ENCODE measurements at regions not wholly inside any gene's neighbourhood (a gene's known extent, or its start where the extent isn't known, plus 50 kb on each side); places are given as distances from the start of the nearest gene placed in this dataset.

DNA sequence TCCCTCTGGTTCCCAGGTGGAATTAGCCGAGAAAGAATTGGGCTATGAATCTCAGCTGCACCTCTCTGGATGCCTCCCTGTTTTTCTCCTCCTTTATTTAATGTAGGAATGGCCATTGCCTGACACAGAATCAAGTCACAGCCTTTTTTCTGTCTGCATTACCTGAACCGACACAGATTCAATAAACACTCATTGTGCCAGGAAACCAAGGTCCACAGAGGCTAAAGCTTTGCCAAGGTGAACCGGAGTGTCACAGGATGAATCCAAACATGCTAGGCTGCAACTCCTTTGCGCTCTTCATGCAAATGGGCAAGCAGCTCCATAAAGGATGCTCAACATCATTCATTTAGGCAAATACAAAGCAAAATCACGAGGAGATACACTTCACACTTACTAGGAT lies 199.8 kb upstream of the AGTR2 start:
- Histone ChIP-seq H2AK5ac (ENCODE audit: low read depth, low read length) (no peak overlapping the region), H3K18ac (ENCODE audit: low read depth, low read length) (no peak overlapping the region), H3K4me1 (ENCODE audit: control insufficient read depth, insufficient read depth, low read length) (no peaks in the 10 kb centered on the region), H3K27me3 (ENCODE audit: control insufficient read depth, insufficient read depth, low read length) (peaks cover 8% of the 10 kb centered on the region), H4K91ac (ENCODE audit: insufficient read depth, low read depth, low read length) (no peak overlapping the region), H3K36me3 (ENCODE audit: control insufficient read depth, insufficient read depth, low read length) (no peaks in the 10 kb centered on the region), H4K20me1 (ENCODE audit: insufficient read depth, low read length) (no peaks in the 10 kb centered on the region), H3K4me2 (ENCODE audit: low read depth, low read length) (no peak overlapping the region), H4K5ac (ENCODE audit: low read depth, low read length) (no peak overlapping the region), H3K27ac (ENCODE audit: insufficient read depth, low read length) (no peak overlapping the region), H2AFZ (replicated peaks; ENCODE audit: low read length, poor library complexity) (no peak overlapping the region), H4K8ac (ENCODE audit: low read depth in 2 of 2, low read length in 2 of 2) (no peak overlapping the region), H2AK9ac (replicated peaks; ENCODE audit: low read depth, low read length, poor library complexity) (no peak overlapping the region), H2BK5ac (ENCODE audit: low read depth, low read length, poor library complexity, severe bottlenecking) (no peak overlapping the region), H2BK120ac (ENCODE audit: low read depth, low read length) (no peak overlapping the region), H3K56ac (ENCODE audit: extremely low read depth, insufficient read depth, low read length) (no peak overlapping the region), H3K9me1 (ENCODE audit: insufficient read depth, low read length) (no peaks in the 10 kb centered on the region), H2BK15ac (ENCODE audit: low read depth, low read length) (no peak overlapping the region), H3K4me3 (ENCODE audit: insufficient read depth, low read depth, low read length) (no peak overlapping the region), H3K4ac (ENCODE audit: low read depth, low read length) (no peak overlapping the region), H3K14ac (replicated peaks; ENCODE audit: low read depth, low read length) (no peak overlapping the region), H3K9me3 (ENCODE audit: control insufficient read depth, insufficient read depth, low read length) (peaks cover 9% of the 10 kb centered on the region; the same call in 1 of the 2 replicates), H2BK20ac (ENCODE audit: low read depth, low read length) (no peak overlapping the region), H3K79me1 (ENCODE audit: low read depth in 1 of 2, low read length in 2 of 2) (no peaks in the 10 kb centered on the region), H3K23ac (ENCODE audit: low read depth, low read length) (no peak overlapping the region), H3K9ac (ENCODE audit: low read depth, low read length) (no peak overlapping the region)
- BruUV-seq (replicated peaks): no TSS peak
- in situ Hi-C loops (cut with MboI; ENCODE audit: low sequenced_read_pairs): no loop called here
- 67% methylated on average over 1 of the region's 5 CpGs; no CpG with 5 or more reads in 1 of the 2 experiments for WGBS, 2 experiments (ENCODE audit: extremely low coverage in 2 of 2, insufficient read length in 1 of 2)
- ATAC-seq (ENCODE audit: low read depth) (no peak), DNase-seq (no peak)
- dilution Hi-C loops (cut with HindIII; ENCODE audit: low sequenced_read_pairs, unreplicated experiment): no loop called here
- POLR2A ChIA-PET (ENCODE audit: unreplicated experiment): no interaction called here
- CTCF ChIA-PET: no interaction called here
- intact Hi-C loops (cut with micrococcal nuclease): no loop called here
- TF ChIP-seq RAD21 (IDR thresholded peaks at IDR 0.05; ENCODE audit: low read length) (no peak), CEBPB (IDR thresholded peaks at IDR 0.05; ENCODE audit: low read depth, low read length) (no peak)
